K562 (cell line): ENCODE measurements at regions not wholly inside any gene's neighbourhood (a gene's known extent, or its start where the extent isn't known, plus 50 kb on each side); places are given as distances from the start of the nearest gene placed in this dataset.

Source experiments
- ATAC-seq: fragments of 200-7000 bp; cut with Tn5 transposase; 3 replicates; pipeline ENCODE4 v1.9.1; 2020; ENCODE audit warnings: moderate library complexity
- BruUV-seq: library from RNA; stranded (reverse); fragments of 400-500 nt; replicated peaks from 2 replicates; lab custom pipeline; 2021; lab: Mats Ljungman, UMichigan
- CTCF ChIA-PET: fragments of 300-600 bp; formaldehyde crosslinking; extraction: SDS; loops from one replicate; lab custom pipeline; 2021; ENCODE audit warnings: low intra/inter-chr PET ratio; lab: Yijun Ruan, JAX
- POLR2A ChIA-PET: fragments of 300-600, 350-650 bp; sonication (Branson Sonifier 250); formaldehyde crosslinking; extraction: SDS; loops from one replicate; lab custom pipeline; 2021; ENCODE audit warnings: antibody characterized with exemption, inconsistent platforms; lab: Yijun Ruan, JAX
- DNase-seq, 4 experiments: peaks; one replicate each; pipeline versions ENCODE4 v3.0.0 to v3.0.0-alpha.2; 2011 to 2018; ENCODE audit warnings: low spot score in 3 of 4, mixed read lengths in 3 of 4; ENCODE audit errors: extremely low read depth in 1 of 4
- FAIRE-seq: peaks from 2 replicates; lab custom pipeline; 2011; peaks lifted over from hg19 to GRCh38; lab: Jason Lieb, UNC
- H2AFZ ChIP-seq: 2 replicates; pipeline ENCODE4 v1.6.0; 2011; ENCODE audit warnings: low read depth, low read length, control low read depth, inconsistent platforms
- H3K27ac ChIP-seq: fragments of 200-600 bp; 3 replicates; pipeline ENCODE4 v1.8.0; 2011; ENCODE audit warnings: low read depth, mild to moderate bottlenecking, control low read depth, inconsistent platforms, low read length, moderate library complexity, mixed read lengths; ENCODE audit errors: extremely low read depth
- H3K27me3 ChIP-seq, 2 experiments: fragments of 300-600 bp in 1 of 2; 2 replicates in 1 of 2; 3 replicates in 1 of 2; pipeline versions ENCODE4 v1.6.0 to v1.8.0; 2011; ENCODE audit warnings: inconsistent platforms in 2 of 2, low read length in 2 of 2, mild to moderate bottlenecking in 1 of 2, mixed read lengths in 1 of 2, moderate library complexity in 1 of 2; ENCODE audit not compliant: control insufficient read depth in 2 of 2, insufficient read depth in 2 of 2
- H3K36me3 ChIP-seq: fragments of 300-600 bp; 3 replicates; pipeline ENCODE4 v1.8.0; 2011; ENCODE audit warnings: mild to moderate bottlenecking, low read length, inconsistent platforms; ENCODE audit not compliant: control insufficient read depth, insufficient read depth
- H3K4me1 ChIP-seq, 2 experiments: fragments of 200-600 bp in 1 of 2; replicated peaks in 1 of 2; 2 replicates in 1 of 2; 3 replicates in 1 of 2; pipeline versions ENCODE4 v1.5.1 to v1.8.0; 2011; ENCODE audit warnings: inconsistent platforms in 2 of 2, low read length in 2 of 2, mild to moderate bottlenecking in 1 of 2, mixed read lengths in 1 of 2, moderate library complexity in 1 of 2; ENCODE audit not compliant: control insufficient read depth in 2 of 2, insufficient read depth in 2 of 2
- H3K4me2 ChIP-seq: 2 replicates; pipeline ENCODE4 v1.6.1; 2011; ENCODE audit warnings: low read length, control low read depth, inconsistent platforms, mixed read lengths; ENCODE audit not compliant: insufficient read depth
- H3K4me3 ChIP-seq: fragments of 200-600 bp; sonication (generic), shearing (Covaris generic); 2 replicates; pipeline ENCODE4 v1.5.1; 2016; ENCODE audit warnings: control low read depth, inconsistent platforms
- H3K79me2 ChIP-seq: fragments of 200-600 bp; 3 replicates; pipeline ENCODE4 v1.8.0; 2011; ENCODE audit warnings: low read length, inconsistent platforms; ENCODE audit not compliant: control insufficient read depth, insufficient read depth
- H3K9ac ChIP-seq, 2 experiments: 2 replicates each; pipeline versions ENCODE4 v1.6.0 to v1.6.1; 2011; ENCODE audit warnings: low read depth in 2 of 2, low read length in 2 of 2, control low read depth in 1 of 2, inconsistent platforms in 1 of 2, mild to moderate bottlenecking in 1 of 2, mixed read lengths in 1 of 2; ENCODE audit not compliant: insufficient read depth in 1 of 2
- H3K9me1 ChIP-seq: one replicate; pipeline ENCODE4 v1.6.0; 2011; ENCODE audit warnings: inconsistent platforms, mild to moderate bottlenecking, low read length, moderate library complexity; ENCODE audit not compliant: control insufficient read depth, insufficient read depth
- H3K9me3 ChIP-seq: replicated peaks from 2 replicates; pipeline ENCODE4 v1.5.1; 2011; ENCODE audit warnings: low read depth, low read length, inconsistent platforms; ENCODE audit not compliant: control insufficient read depth, insufficient read depth
- H4K20me1 ChIP-seq: replicated peaks from 2 replicates; pipeline ENCODE4 v1.6.1; 2011; ENCODE audit warnings: low read length, inconsistent platforms, mixed read lengths; ENCODE audit not compliant: control insufficient read depth, insufficient read depth
- CBX1 ChIP-seq: sonication (generic); IDR thresholded peaks from 2 replicates; pipeline ENCODE4 v1.6.1; 2016; ENCODE audit warnings: antibody characterized with exemption, low read depth, mild to moderate bottlenecking
- CBX3 ChIP-seq, 2 experiments: IDR thresholded peaks; 1 replicate in 1 of 2; 2 replicates in 1 of 2; pipeline ENCODE4 v1.6.1; 2012; ENCODE audit warnings: inconsistent platforms in 2 of 2, low read length in 2 of 2, borderline replicate concordance in 1 of 2, control low read depth in 1 of 2
- CTCF ChIP-seq, 3 experiments: IDR thresholded peaks in 2 of 3; conservative IDR thresholded peaks in 1 of 3; 2 replicates each; pipeline ENCODE4 v1.5.1; 2011 to 2012; ENCODE audit warnings: low read length in 3 of 3, mild to moderate bottlenecking in 3 of 3, control low read depth in 2 of 3, improper control_type of control experiment in 1 of 3, inconsistent platforms in 1 of 3, low read depth in 1 of 3, mixed read lengths in 1 of 3, moderate library complexity in 1 of 3; ENCODE audit not compliant: insufficient read depth in 2 of 3
- ESRRB ChIP-seq: fragments of 250-450 bp; sonication (Bioruptor Pico); IDR thresholded peaks from 2 replicates; pipeline ENCODE4 v1.5.0; 2020; ENCODE audit warnings: mild to moderate bottlenecking, moderate library complexity, borderline replicate concordance
- JUN ChIP-seq, 2 experiments: sonication (generic) in 1 of 2; formaldehyde crosslinking in 1 of 2; IDR thresholded peaks; 2 replicates each; pipeline versions ENCODE4 v1.6.1 to v1.8.0; 2012 to 2022; ENCODE audit warnings: borderline replicate concordance in 2 of 2, mild to moderate bottlenecking in 2 of 2, improper control_type of control experiment in 1 of 2, low read depth in 1 of 2, low read length in 1 of 2, missing genetic modification reagents in 1 of 2
- NCOR1 ChIP-seq: fragments of 450-650 bp; IDR thresholded peaks from 2 replicates; pipeline ENCODE4 v1.6.1; 2016; ENCODE audit warnings: mild to moderate bottlenecking, moderate library complexity
- NONO ChIP-seq, 2 experiments: fragments of 200-400 bp in 1 of 2; fragments of 450-650 bp in 1 of 2; formaldehyde crosslinking in 1 of 2; IDR thresholded peaks; 2 replicates each; pipeline ENCODE4 v1.6.1; 2017; ENCODE audit warnings: low read depth in 2 of 2, mild to moderate bottlenecking in 2 of 2, moderate library complexity in 2 of 2, low read length in 1 of 2
- RAD21 ChIP-seq, 2 experiments: fragments of 250-450 bp in 1 of 2; fragments of 450-650 bp in 1 of 2; sonication (Bioruptor Pico) in 1 of 2; formaldehyde crosslinking in 1 of 2; IDR thresholded peaks in 1 of 2; conservative IDR thresholded peaks in 1 of 2; 2 replicates each; pipeline versions ENCODE4 v1.4.0 to v1.8.0; 2020 to 2022; ENCODE audit warnings: mild to moderate bottlenecking in 2 of 2, moderate library complexity in 1 of 2
- SMC3 ChIP-seq: conservative IDR thresholded peaks from 2 replicates; pipeline ENCODE4 v1.6.1; 2011; ENCODE audit warnings: low read depth, low read length, improper control_type of control experiment; ENCODE audit not compliant: insufficient read depth
- TRIM28 ChIP-seq: fragments of 450-650 bp; IDR thresholded peaks from 2 replicates; pipeline ENCODE4 v1.6.1; 2017
- WGBS: fragments of 100-300 bp; shearing (Covaris generic); methylation state at CpG from one replicate; pipeline ENCODE4 v1.1.6; 2016; ENCODE audit warnings: low coverage, mixed read lengths; ENCODE audit not compliant: insufficient coverage; ENCODE audit errors: missing lambda C conversion rate; 5-methylcytosine and 5-hydroxymethylcytosine counted together
- in situ Hi-C: fragments of 300-500 bp; cut with MboI; formaldehyde crosslinking; loops from 4 replicates; pipeline ENCODE4 v1.15.0; 2018; ENCODE audit warnings: inconsistent platforms, mixed read lengths
- intact Hi-C: fragments of 100-400 bp; cut with micrococcal nuclease; formaldehyde crosslinking; loops from 2 replicates; pipeline ENCODE4 v1.14.2; 2022
- TF ChIP-seq, protein P1 (sequence below), 2 experiments: fragments of 450-650 bp; formaldehyde crosslinking in 1 of 2; IDR thresholded peaks; 2 replicates each; pipeline versions ENCODE4 v1.4.0 to v1.6.1; 2014 to 2020; ENCODE audit warnings: mild to moderate bottlenecking in 2 of 2, borderline replicate concordance in 1 of 2, low read depth in 1 of 2

DNA sequence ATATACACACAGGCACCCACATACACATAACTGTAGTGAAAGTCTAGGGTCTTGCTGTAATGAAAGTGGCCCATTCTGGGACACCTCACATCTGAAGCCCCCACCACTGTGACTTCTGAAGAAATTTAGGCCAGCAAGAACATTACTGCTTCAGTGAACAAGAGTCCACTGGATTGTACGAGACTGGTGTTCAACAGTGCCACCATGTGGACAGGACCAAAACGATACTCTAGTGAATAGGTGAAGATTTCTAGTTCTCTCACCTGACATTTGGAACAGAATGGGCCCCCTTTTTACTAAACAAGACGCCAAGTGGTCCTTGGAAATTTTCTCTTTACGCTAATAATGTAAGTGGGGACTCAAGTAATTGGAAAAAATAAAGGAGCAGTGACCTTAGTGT lies 156.9 kb downstream of the MAFB start:
- no peak overlapping the region for H2AFZ ChIP-seq
- H3K4me1 ChIP-seq, result no peaks in the 10 kb centered on the region
- H3K27me3 ChIP-seq, result no peaks in the 10 kb centered on the region
- intact Hi-C loops, result no loop called here
- ChIA-PET POLR2A (interaction anchor here (0.7 kb wide), 1 partner anchor 328 kb away, joined by 3 read pairs; no protein-coding TSS in a partner anchor), CTCF (no interaction called here)
- H3K4me2 ChIP-seq, result no peak overlapping the region
- in situ Hi-C loops, result no loop called here
- H3K9me3 ChIP-seq, result 0 out of 2 replicates have a peak, but pooled peaks cover 2% of the 10 kb centered on the region
- H3K9me1 ChIP-seq, result no peaks in the 10 kb centered on the region
- ATAC-seq, result peak; percentile 66; the same call in 2 of the 3 replicates
- no peaks in the 10 kb centered on the region for H3K36me3 ChIP-seq
- WGBS, result 0% methylated on average over 4 of the region's 4 CpGs
- FAIRE-seq, result peak; percentile 19
- H3K27ac ChIP-seq, result no peak overlapping the region
- BruUV-seq, result no TSS peak
- H3K79me2 ChIP-seq, result no peaks in the 10 kb centered on the region
- H3K4me3 ChIP-seq, result no peak overlapping the region
- DNase-seq, result peak; percentile 13 to 48 (median 30)
- H3K9ac ChIP-seq, result no peak overlapping the region
- no peaks in the 10 kb centered on the region for H4K20me1 ChIP-seq
- TF ChIP-seq ESRRB (CRISPR knock-in tag), result no peak
- TF ChIP-seq CBX1, result 0 out of 2 replicates have a peak, but pooled peaks have one; percentile 33
- peak; percentile 9 to 54; a peak in 2 of 4 replicates for TF ChIP-seq RAD21 (CRISPR knock-in tag; conservative IDR thresholded peaks at IDR 0.05 in 1 of 2, IDR thresholded peaks at IDR 0.05 in 1 of 2)
- peak in 1 of 2 experiments; percentile 76; a peak in 2 of 3 replicates for TF ChIP-seq CBX3 (IDR thresholded peaks at IDR 0.05; ENCODE audit: borderline replicate concordance in 1 of 2, low read length in 2 of 2)
- 0 out of 2 replicates have a peak, but pooled peaks have one; percentile 59 for TF ChIP-seq TRIM28
- peak; percentile 43 to 53 (median 50); a peak in 4 of 6 replicates for TF ChIP-seq CTCF (IDR thresholded peaks at IDR 0.05 in 2 of 3, conservative IDR thresholded peaks at IDR 0.05 in 1 of 3; ENCODE audit: insufficient read depth in 2 of 3, low read depth in 1 of 3, low read length in 3 of 3)
- no peak for TF ChIP-seq NCOR1
- no peak for TF ChIP-seq NONO (IDR thresholded peaks at IDR 0.05; ENCODE audit: low read depth in 2 of 2, low read length in 1 of 2)
- TF ChIP-seq SMC3, result peak; percentile 34; the same call in 1 of the 2 replicates
- TF ChIP-seq, protein P1, sequence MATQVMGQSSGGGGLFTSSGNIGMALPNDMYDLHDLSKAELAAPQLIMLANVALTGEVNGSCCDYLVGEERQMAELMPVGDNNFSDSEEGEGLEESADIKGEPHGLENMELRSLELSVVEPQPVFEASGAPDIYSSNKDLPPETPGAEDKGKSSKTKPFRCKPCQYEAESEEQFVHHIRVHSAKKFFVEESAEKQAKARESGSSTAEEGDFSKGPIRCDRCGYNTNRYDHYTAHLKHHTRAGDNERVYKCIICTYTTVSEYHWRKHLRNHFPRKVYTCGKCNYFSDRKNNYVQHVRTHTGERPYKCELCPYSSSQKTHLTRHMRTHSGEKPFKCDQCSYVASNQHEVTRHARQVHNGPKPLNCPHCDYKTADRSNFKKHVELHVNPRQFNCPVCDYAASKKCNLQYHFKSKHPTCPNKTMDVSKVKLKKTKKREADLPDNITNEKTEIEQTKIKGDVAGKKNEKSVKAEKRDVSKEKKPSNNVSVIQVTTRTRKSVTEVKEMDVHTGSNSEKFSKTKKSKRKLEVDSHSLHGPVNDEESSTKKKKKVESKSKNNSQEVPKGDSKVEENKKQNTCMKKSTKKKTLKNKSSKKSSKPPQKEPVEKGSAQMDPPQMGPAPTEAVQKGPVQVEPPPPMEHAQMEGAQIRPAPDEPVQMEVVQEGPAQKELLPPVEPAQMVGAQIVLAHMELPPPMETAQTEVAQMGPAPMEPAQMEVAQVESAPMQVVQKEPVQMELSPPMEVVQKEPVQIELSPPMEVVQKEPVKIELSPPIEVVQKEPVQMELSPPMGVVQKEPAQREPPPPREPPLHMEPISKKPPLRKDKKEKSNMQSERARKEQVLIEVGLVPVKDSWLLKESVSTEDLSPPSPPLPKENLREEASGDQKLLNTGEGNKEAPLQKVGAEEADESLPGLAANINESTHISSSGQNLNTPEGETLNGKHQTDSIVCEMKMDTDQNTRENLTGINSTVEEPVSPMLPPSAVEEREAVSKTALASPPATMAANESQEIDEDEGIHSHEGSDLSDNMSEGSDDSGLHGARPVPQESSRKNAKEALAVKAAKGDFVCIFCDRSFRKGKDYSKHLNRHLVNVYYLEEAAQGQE (IDR thresholded peaks at IDR 0.05; ENCODE audit: borderline replicate concordance), result peak; percentile 14; the same call in 1 of the 2 replicates
- TF ChIP-seq, protein P1 (CRISPR knock-in tag; IDR thresholded peaks at IDR 0.05; ENCODE audit: low read depth), result no peak
- no peak for TF ChIP-seq JUN (IDR thresholded peaks at IDR 0.05; ENCODE audit: borderline replicate concordance, low read depth, low read length)
- TF ChIP-seq JUN (CRISPR knock-in tag; IDR thresholded peaks at IDR 0.05; ENCODE audit: borderline replicate concordance), result no peak
